Activated CD8-positive, alpha-beta memory T cell treated with anti-CD3 and anti-CD28 coated beads, Interleukin-2, amount 10 ng/mL, durations not matched to agents 7 days and 5 days (primary cell): ENCODE measurements at regions not wholly inside any gene's neighbourhood (a gene's known extent, or its start where the extent isn't known, plus 50 kb on each side); places are given as distances from the start of the nearest gene placed in this dataset.

Experiments used
- ATAC-seq: fragments of 150-1000 bp; cut with Tn5 transposase; one replicate; pipeline ENCODE4 v1.10.0; 2021; ENCODE audit warnings: moderate library complexity
- CTCF ChIA-PET: fragments of 350-600 bp; sonication (Branson Sonifier 250); formaldehyde crosslinking; loops from one replicate; lab custom pipeline; 2021; ENCODE audit warnings: antibody characterized with exemption; lab: Charles Lee
- DNase-seq: peaks from one replicate; pipeline ENCODE4 v3.0.0-alpha.2; 2020
- H3K27ac Mint-ChIP-seq: one replicate; pipeline ENCODE4 v1.8.0; 2021; ENCODE audit warnings: mild to moderate bottlenecking, mixed read lengths
- H3K27me3 Mint-ChIP-seq: one replicate; pipeline ENCODE4 v1.8.0; 2021; ENCODE audit warnings: mixed read lengths
- H3K36me3 Mint-ChIP-seq: one replicate; pipeline ENCODE4 v1.8.0; 2021; ENCODE audit warnings: mild to moderate bottlenecking, mixed read lengths
- H3K4me1 Mint-ChIP-seq: one replicate; pipeline ENCODE4 v1.8.0; 2021; ENCODE audit warnings: mixed read lengths
- H3K4me3 Mint-ChIP-seq: one replicate; pipeline ENCODE4 v1.8.0; 2021; ENCODE audit warnings: mild to moderate bottlenecking, moderate library complexity, mixed read lengths
- H3K9me3 Mint-ChIP-seq: one replicate; pipeline ENCODE4 v1.8.0; 2022; ENCODE audit warnings: low read depth, mixed read lengths

GRCh38 chr11:33520112-33520511 is 180.5 kb downstream of the C11orf91 start:
- no peak for ATAC-seq
- no peak overlapping the region for H3K4me3 Mint-ChIP-seq
- CTCF ChIA-PET = no interaction called here
- peaks cover 1% of the 10 kb centered on the region for H3K4me1 Mint-ChIP-seq
- H3K27ac Mint-ChIP-seq = no peak overlapping the region
- no peaks in the 10 kb centered on the region for H3K9me3 Mint-ChIP-seq
- no peak for DNase-seq
- H3K27me3 Mint-ChIP-seq = peaks cover 30% of the 10 kb centered on the region
- no peaks in the 10 kb centered on the region for H3K36me3 Mint-ChIP-seq

- no peaks in the 10 kb centered on the region for H3K36me3 Mint-ChIP-seq
- ATAC-seq (no peak), DNase-seq (no peak)
- H3K9me3 Mint-ChIP-seq = no peaks in the 10 kb centered on the region
- H3K27ac Mint-ChIP-seq = no peak overlapping the region
- no peak overlapping the region for H3K4me3 Mint-ChIP-seq
- H3K4me1 Mint-ChIP-seq = peaks cover 1% of the 10 kb centered on the region
- H3K27me3 Mint-ChIP-seq = peaks cover 17% of the 10 kb centered on the region
- CTCF ChIA-PET = no interaction called here
These were observed 185.3 kb downstream of the C11orf91 start for GRCh38 chr11:33515347-33515746.

DNA sequence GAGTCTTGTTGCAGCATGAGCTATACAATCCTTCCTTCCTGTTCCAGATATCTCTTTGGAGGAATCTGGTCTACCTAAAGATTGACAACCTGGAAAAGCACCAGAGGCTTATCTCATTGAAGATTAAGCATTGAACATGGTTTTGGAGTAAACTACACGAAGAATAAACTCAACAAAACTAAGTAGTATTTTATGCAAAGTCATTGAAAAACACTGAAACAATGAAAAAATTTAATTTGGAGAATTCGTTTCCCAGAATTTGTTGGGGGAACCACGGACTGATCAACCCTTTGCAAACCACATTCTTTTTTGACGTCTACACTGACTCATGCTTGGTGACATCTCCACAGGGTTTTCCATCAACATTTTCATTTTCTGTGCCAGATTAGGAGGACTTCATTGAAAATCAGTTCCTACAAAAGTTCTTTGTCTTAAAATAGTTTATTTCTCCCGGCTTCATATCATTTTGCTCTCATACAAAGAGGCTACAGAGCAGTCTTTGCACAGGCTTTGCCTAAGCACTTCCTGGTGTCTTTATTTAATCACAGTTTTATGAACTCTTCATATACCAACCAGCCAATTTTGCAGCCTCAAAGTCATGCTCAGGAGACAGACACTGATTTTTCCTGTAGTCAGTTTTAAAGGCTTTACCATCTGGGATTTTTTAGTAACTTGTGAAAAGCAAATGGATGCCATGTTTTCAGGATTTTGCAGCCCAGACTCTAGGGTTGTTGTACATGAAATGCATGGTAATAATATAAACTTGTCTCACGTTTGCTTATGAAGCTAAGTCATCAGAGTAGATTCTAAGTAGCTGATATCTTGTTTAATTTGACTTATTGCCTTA is 186.3 kb downstream of the C11orf91 start:
- ATAC-seq = no peak
- H3K27me3 Mint-ChIP-seq = peaks cover 7% of the 10 kb centered on the region
- no peak overlapping the region for H3K4me3 Mint-ChIP-seq
- peaks cover 1% of the 10 kb centered on the region for H3K4me1 Mint-ChIP-seq
- H3K36me3 Mint-ChIP-seq = no peaks in the 10 kb centered on the region
- no peak overlapping the region for H3K27ac Mint-ChIP-seq
- H3K9me3 Mint-ChIP-seq = no peaks in the 10 kb centered on the region
- CTCF ChIA-PET = no interaction called here
- no peak for DNase-seq

- ATAC-seq = no peak
- Mint-ChIP-seq H3K27ac (no peak overlapping the region), H3K4me1 (no peaks in the 10 kb centered on the region), H3K36me3 (no peaks in the 10 kb centered on the region), H3K4me3 (no peak overlapping the region), H3K9me3 (no peaks in the 10 kb centered on the region), H3K27me3 (peaks cover 10% of the 10 kb centered on the region)
- CTCF ChIA-PET = no interaction called here
- no peak for DNase-seq
These were observed 191.0 kb downstream of the C11orf91 start for GRCh38 chr11:33509632-33510031.

DNA sequence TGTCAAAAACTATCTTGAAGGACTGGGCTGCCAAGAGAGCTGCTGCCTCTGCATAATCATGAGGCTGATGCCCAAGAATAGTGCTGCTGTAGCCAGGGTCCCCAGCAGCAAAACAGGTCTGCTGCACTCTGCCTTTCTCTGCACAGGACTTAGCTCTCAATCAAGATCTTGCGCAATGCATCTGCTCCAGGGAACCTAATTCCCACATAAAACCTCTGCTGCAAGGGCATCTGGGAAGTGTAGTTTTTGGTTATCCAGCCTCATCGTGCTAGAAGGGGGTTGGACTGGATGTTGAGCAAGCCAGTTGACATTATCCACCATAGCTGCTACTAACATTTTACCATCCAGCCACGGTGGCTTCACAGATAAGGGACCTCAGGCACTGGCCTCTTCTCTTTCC is 192.7 kb downstream of the C11orf91 start:
- Mint-ChIP-seq H3K36me3 (no peaks in the 10 kb centered on the region), H3K4me3 (no peak overlapping the region), H3K9me3 (no peaks in the 10 kb centered on the region), H3K27me3 (peaks cover 10% of the 10 kb centered on the region), H3K27ac (no peak overlapping the region), H3K4me1 (no peaks in the 10 kb centered on the region)
- CTCF ChIA-PET = no interaction called here
- ATAC-seq (no peak), DNase-seq (no peak)

DNA sequence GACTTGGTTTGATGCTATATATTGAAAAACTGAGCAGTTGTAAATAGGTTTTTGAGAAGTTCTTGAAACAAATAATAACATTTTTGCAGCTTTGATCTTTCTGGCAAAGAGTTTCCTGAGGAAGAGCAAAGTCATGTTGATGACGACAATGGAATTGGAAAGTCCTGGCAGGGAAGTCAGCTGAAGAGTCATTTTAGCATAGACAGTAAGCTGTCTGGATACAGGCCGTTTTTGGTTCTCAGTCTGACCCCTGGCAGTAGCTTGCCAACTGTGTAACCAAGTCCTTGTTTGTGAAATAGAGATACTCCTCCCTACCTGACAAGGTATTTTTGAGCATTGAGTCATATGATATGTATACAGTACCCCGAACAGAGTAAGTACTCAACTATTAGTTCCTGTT is 193.3 kb downstream of the C11orf91 start:
- ATAC-seq = no peak
- Mint-ChIP-seq H3K4me3 (no peak overlapping the region), H3K27ac (no peak overlapping the region), H3K27me3 (peaks cover 10% of the 10 kb centered on the region), H3K4me1 (no peaks in the 10 kb centered on the region), H3K9me3 (no peaks in the 10 kb centered on the region), H3K36me3 (no peaks in the 10 kb centered on the region)
- DNase-seq = no peak
- CTCF ChIA-PET = no interaction called here

- H3K27ac Mint-ChIP-seq = no peak overlapping the region
- DNase-seq = no peak
- CTCF ChIA-PET = no interaction called here
- H3K9me3 Mint-ChIP-seq = no peaks in the 10 kb centered on the region
- H3K27me3 Mint-ChIP-seq = peaks cover 10% of the 10 kb centered on the region
- H3K4me3 Mint-ChIP-seq = no peak overlapping the region
- no peaks in the 10 kb centered on the region for H3K4me1 Mint-ChIP-seq
- ATAC-seq = no peak
- no peaks in the 10 kb centered on the region for H3K36me3 Mint-ChIP-seq
These were observed 195.5 kb downstream of the C11orf91 start for GRCh38 chr11:33505093-33505492.

- Mint-ChIP-seq H3K36me3 (no peaks in the 10 kb centered on the region), H3K27me3 (peaks cover 2% of the 10 kb centered on the region), H3K9me3 (no peaks in the 10 kb centered on the region), H3K27ac (no peak overlapping the region), H3K4me3 (no peak overlapping the region), H3K4me1 (no peaks in the 10 kb centered on the region)
- CTCF ChIA-PET = no interaction called here
- ATAC-seq = no peak
- no peak for DNase-seq
These were observed 199.7 kb downstream of the C11orf91 start for GRCh38 chr11:33500861-33501479.

DNA sequence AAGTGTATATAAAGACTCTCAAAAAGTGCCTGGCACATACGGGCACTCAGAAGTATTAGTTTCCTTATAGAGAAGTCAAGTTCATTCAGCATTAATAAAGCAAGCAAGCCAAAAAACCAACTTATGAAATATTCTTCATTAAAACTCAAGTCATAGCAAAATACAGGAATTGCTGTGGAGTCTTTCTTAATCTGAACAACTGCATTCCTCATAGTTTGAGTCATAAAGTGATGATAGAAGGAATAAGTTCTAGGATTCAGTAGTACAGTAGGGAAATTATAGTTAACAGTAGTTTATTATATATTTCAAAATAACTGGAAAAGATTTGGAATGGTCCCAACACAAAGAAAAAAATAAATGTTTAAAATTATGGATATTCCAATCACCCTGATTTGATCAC is 200.3 kb downstream of the C11orf91 start:
- Mint-ChIP-seq H3K36me3 (no peaks in the 10 kb centered on the region), H3K9me3 (no peaks in the 10 kb centered on the region), H3K27ac (no peak overlapping the region), H3K27me3 (peaks cover 2% of the 10 kb centered on the region), H3K4me1 (no peaks in the 10 kb centered on the region), H3K4me3 (no peak overlapping the region)
- ATAC-seq (no peak), DNase-seq (no peak)
- CTCF ChIA-PET = no interaction called here

DNA sequence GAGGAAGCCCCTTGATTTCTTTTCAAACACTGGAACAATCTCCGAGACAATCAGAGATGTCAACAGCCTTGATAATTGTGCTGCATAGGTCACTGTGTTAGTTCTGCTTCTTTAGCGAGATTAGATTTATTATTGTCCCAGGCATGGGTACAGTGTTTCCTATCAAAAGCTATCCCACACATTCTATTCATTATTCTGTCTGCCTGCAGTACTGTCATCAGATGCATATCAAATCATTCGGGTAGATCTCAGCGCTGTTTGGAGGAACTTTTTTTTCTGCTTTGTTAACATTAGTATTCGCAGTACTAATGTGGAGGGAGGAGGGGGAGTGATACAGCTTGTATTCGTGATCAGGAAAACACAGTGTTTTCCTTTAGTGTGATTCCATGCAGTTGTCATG is 208.0 kb downstream of the C11orf91 start:
- H3K4me3 Mint-ChIP-seq = no peak overlapping the region
- CTCF ChIA-PET = no interaction called here
- H3K36me3 Mint-ChIP-seq = no peaks in the 10 kb centered on the region
- no peaks in the 10 kb centered on the region for H3K4me1 Mint-ChIP-seq
- no peak overlapping the region for H3K27ac Mint-ChIP-seq
- H3K9me3 Mint-ChIP-seq = no peaks in the 10 kb centered on the region
- ATAC-seq (no peak), DNase-seq (no peak)
- H3K27me3 Mint-ChIP-seq = peaks cover 12% of the 10 kb centered on the region

DNA sequence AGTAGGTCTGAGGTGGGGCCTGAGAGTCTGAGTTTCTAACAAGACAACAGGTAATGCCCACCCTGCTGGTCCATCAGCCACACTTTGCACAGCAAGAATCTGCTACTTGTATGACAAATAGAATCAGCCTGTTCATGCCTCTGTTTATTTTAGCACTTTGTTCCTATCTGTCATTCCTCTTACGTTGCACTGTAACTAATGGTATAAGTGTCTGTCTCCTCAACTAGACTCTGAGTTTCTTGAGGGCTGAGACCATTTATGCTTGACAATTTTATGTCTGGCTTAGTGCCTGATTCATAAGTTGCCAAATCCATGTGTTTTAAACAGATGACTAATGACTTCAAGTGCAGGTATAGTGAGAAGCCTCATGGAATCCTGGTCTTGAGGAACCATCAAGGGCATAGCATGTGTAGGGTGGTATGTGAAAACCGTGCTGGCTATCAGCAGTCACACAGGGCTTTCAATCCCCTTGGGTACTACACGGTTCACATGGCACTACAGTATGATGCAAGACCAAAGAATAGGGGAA is 209.7 kb downstream of the C11orf91 start:
- Mint-ChIP-seq H3K4me3 (no peak overlapping the region), H3K36me3 (no peaks in the 10 kb centered on the region), H3K4me1 (no peaks in the 10 kb centered on the region), H3K27ac (no peak overlapping the region), H3K27me3 (peaks cover 13% of the 10 kb centered on the region), H3K9me3 (no peaks in the 10 kb centered on the region)
- no peak for ATAC-seq
- DNase-seq = no peak
- CTCF ChIA-PET = no interaction called here

DNA sequence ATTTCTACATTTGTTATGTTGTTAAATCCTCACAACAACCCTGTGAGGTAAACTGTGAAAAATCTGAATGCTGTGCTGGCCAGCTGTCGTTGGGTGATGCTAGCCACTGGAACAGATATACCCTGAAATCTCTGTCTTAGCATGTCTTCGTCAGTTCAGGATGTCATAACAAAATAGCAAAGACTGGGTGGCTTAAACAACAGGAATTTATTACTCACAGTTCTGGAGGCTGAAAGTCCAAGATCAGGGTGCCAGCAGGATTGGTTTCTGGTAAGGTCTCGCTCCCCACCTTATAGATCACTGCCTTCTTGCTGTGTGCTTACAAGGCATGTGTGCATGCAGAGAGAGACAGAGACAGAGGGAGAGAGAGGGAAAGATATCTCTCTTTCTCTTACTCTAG is 211.7 kb downstream of the C11orf91 start:
- Mint-ChIP-seq H3K9me3 (no peaks in the 10 kb centered on the region), H3K27me3 (peaks cover 16% of the 10 kb centered on the region), H3K4me1 (no peaks in the 10 kb centered on the region), H3K36me3 (no peaks in the 10 kb centered on the region), H3K27ac (no peak overlapping the region), H3K4me3 (no peak overlapping the region)
- ATAC-seq (no peak), DNase-seq (no peak)
- CTCF ChIA-PET = no interaction called here

GRCh38 chr11:33480626-33481025 is 220.0 kb downstream of the C11orf91 start:
- Mint-ChIP-seq H3K36me3 (no peaks in the 10 kb centered on the region), H3K4me3 (no peak overlapping the region), H3K4me1 (no peaks in the 10 kb centered on the region), H3K9me3 (no peaks in the 10 kb centered on the region), H3K27me3 (peaks cover 21% of the 10 kb centered on the region), H3K27ac (no peak overlapping the region)
- ATAC-seq (no peak), DNase-seq (no peak)
- CTCF ChIA-PET = no interaction called here

DNA sequence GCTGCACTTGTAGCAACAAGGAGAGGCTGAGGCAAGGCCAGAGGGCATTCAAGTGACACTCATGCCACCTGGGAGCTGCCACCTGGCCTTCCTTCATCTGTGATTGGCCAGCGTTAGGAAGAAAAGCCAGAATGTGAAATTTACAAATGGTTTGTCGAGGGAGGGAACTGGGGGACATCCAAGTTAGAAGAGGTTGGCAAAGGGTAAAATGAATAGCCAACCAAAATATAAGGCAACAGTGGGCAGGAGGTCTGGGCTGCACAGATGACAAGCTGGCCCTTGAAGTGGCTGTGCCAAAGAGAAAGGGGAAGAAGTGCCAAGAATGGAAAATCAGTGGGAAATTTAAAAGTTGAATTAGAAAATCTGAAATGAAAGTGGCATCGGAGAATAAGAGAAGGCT is 221.4 kb downstream of the C11orf91 start:
- H3K4me1 Mint-ChIP-seq = no peaks in the 10 kb centered on the region
- peaks cover 21% of the 10 kb centered on the region for H3K27me3 Mint-ChIP-seq
- H3K4me3 Mint-ChIP-seq = no peak overlapping the region
- H3K36me3 Mint-ChIP-seq = no peaks in the 10 kb centered on the region
- CTCF ChIA-PET = no interaction called here
- no peaks in the 10 kb centered on the region for H3K9me3 Mint-ChIP-seq
- DNase-seq (no peak), ATAC-seq (no peak)
- H3K27ac Mint-ChIP-seq = no peak overlapping the region
